Fibroblast of lung (primary cell): ENCODE measurements at regions not wholly inside any gene's neighbourhood (a gene's known extent, or its start where the extent isn't known, plus 50 kb on each side); places are given as distances from the start of the nearest gene placed in this dataset.

ENCODE experiments used
- DNase-seq, 2 donors: peaks; one replicate each; pipeline versions ENCODE4 v3.0.0 to v3.0.0-alpha.2; 2010; ENCODE audit warnings: low read depth in 2 of 2
- H2AFZ ChIP-seq: 2 replicates; pipeline ENCODE4 v1.5.1; 2012; ENCODE audit warnings: low read length, control low read depth, inconsistent platforms
- H3K27ac ChIP-seq: 2 replicates; pipeline ENCODE4 v1.5.1; 2011; ENCODE audit warnings: low read length, control low read depth; ENCODE audit not compliant: insufficient read depth
- H3K27me3 ChIP-seq: 2 replicates; pipeline ENCODE4 v1.5.1; 2011; ENCODE audit warnings: mild to moderate bottlenecking, low read length; ENCODE audit not compliant: control insufficient read depth, insufficient read depth
- H3K36me3 ChIP-seq: 2 replicates; pipeline ENCODE4 v1.5.1; 2011; ENCODE audit warnings: low read length; ENCODE audit not compliant: control insufficient read depth, insufficient read depth
- H3K4me1 ChIP-seq: 2 replicates; pipeline ENCODE4 v1.5.1; 2011; ENCODE audit warnings: low read length; ENCODE audit not compliant: control insufficient read depth, insufficient read depth; ENCODE audit errors: extremely low read depth
- H3K4me2 ChIP-seq: 2 replicates; pipeline ENCODE4 v1.5.1; 2011; ENCODE audit warnings: low read length, control low read depth; ENCODE audit not compliant: insufficient read depth; ENCODE audit errors: extremely low read depth
- H3K4me3 ChIP-seq, 4 experiments: fragments of 200-600 bp in 1 of 4; sonication (generic) in 1 of 4; replicated peaks in 1 of 4; 2 replicates each; pipeline ENCODE4 v1.5.1; 2011 to 2016; ENCODE audit warnings: low read length in 4 of 4, low read depth in 3 of 4, mild to moderate bottlenecking in 3 of 4, control low read depth in 2 of 4, inconsistent platforms in 1 of 4, mixed read lengths in 1 of 4; ENCODE audit not compliant: insufficient read depth in 1 of 4; ENCODE audit errors: control extremely low read depth in 1 of 4
- H3K79me2 ChIP-seq: 2 replicates; pipeline ENCODE4 v1.5.1; 2012; ENCODE audit warnings: mild to moderate bottlenecking, low read length, inconsistent platforms; ENCODE audit not compliant: control insufficient read depth, insufficient read depth
- H3K9ac ChIP-seq: 2 replicates; pipeline ENCODE4 v1.5.1; 2011; ENCODE audit warnings: mild to moderate bottlenecking, low read length, control low read depth; ENCODE audit not compliant: insufficient read depth
- H3K9me3 ChIP-seq: 2 replicates; pipeline ENCODE4 v1.5.1; 2012; ENCODE audit warnings: low read depth, low read length; ENCODE audit not compliant: control insufficient read depth, insufficient read depth
- H4K20me1 ChIP-seq: 2 replicates; pipeline ENCODE4 v1.5.1; 2011; ENCODE audit warnings: low read length; ENCODE audit not compliant: control insufficient read depth, insufficient read depth; ENCODE audit errors: extremely low read depth
- EZH2 ChIP-seq: IDR thresholded peaks from 2 replicates; pipeline ENCODE4 v1.5.1; 2012; ENCODE audit warnings: low read length, control low read depth, mild to moderate bottlenecking; ENCODE audit errors: missing control alignments
- TF ChIP-seq, protein P1 (sequence below), 2 donors: IDR thresholded peaks in 1 of 2; conservative IDR thresholded peaks in 1 of 2; 1 replicate in 1 of 2; 2 replicates in 1 of 2; pipeline ENCODE4 v1.5.1; 2011 to 2012; ENCODE audit warnings: low read length in 2 of 2, control low read depth in 1 of 2, inconsistent platforms in 1 of 2, low read depth in 1 of 2, mild to moderate bottlenecking in 1 of 2

DNA sequence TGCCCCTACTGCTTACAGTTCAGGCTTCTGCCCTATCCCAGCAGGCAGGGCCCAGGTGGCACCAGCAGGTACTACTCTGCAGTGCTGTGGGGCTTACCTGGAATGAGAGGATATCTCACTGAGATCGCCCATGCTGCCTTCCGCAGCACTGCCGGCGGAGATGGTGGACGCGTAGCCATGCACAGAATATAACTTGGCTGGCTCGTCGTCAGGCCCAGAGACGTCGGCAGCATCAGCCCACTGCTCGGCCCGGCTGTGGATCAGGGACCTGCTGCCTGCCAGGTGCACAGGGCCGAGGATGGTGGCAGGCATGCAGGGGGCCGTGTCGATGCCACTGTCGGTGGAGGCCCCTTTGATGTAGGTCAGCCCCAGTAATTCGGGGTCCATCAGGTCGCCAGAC is 190.9 kb downstream of the SIPA1L2 start:
- Histone ChIP-seq H3K27me3 (no peaks in the 10 kb centered on the region), H3K9me3 (no peaks in the 10 kb centered on the region), H4K20me1 (no peaks in the 10 kb centered on the region), H3K27ac (no peak overlapping the region), H3K9ac (no peak overlapping the region), H3K36me3 (no peaks in the 10 kb centered on the region), H2AFZ (no peak overlapping the region), H3K4me2 (no peak overlapping the region), H3K79me2 (no peaks in the 10 kb centered on the region), H3K4me3 (no peak overlapping the region), H3K4me1 (no peaks in the 10 kb centered on the region)
- TF ChIP-seq, protein P1, sequence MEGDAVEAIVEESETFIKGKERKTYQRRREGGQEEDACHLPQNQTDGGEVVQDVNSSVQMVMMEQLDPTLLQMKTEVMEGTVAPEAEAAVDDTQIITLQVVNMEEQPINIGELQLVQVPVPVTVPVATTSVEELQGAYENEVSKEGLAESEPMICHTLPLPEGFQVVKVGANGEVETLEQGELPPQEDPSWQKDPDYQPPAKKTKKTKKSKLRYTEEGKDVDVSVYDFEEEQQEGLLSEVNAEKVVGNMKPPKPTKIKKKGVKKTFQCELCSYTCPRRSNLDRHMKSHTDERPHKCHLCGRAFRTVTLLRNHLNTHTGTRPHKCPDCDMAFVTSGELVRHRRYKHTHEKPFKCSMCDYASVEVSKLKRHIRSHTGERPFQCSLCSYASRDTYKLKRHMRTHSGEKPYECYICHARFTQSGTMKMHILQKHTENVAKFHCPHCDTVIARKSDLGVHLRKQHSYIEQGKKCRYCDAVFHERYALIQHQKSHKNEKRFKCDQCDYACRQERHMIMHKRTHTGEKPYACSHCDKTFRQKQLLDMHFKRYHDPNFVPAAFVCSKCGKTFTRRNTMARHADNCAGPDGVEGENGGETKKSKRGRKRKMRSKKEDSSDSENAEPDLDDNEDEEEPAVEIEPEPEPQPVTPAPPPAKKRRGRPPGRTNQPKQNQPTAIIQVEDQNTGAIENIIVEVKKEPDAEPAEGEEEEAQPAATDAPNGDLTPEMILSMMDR (conservative IDR thresholded peaks at IDR 0.05 in 1 of 2, IDR thresholded peaks at IDR 0.05 in 1 of 2; ENCODE audit: low read depth in 1 of 2, low read length in 2 of 2), result no peak
- no peak for TF ChIP-seq EZH2
- DNase-seq, result no peak

DNA sequence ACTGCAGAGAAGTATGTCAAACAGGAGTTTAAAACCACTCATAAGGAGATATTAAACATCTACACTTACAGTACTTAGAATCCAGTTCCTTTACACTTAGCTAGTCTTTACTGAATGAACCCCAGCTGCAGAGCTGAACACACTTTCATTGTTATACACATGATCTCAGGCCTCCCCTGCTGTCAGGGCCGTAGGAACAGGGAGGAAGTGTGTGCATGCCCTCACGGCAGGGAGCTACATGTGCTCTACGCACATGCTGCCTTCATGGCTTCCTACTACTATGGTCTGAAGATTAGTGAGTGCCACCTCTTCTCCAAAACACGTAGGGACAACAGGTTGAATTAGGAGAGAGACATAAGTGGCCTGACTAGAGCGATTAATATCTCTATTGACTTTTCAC is 191.5 kb downstream of the SIPA1L2 start:
- Histone ChIP-seq H3K27me3 (no peaks in the 10 kb centered on the region), H3K9me3 (no peaks in the 10 kb centered on the region), H4K20me1 (no peaks in the 10 kb centered on the region), H3K4me1 (no peaks in the 10 kb centered on the region), H3K36me3 (no peaks in the 10 kb centered on the region), H3K79me2 (no peaks in the 10 kb centered on the region), H3K4me2 (no peak overlapping the region), H3K27ac (no peak overlapping the region), H2AFZ (no peak overlapping the region), H3K4me3 (no peak overlapping the region), H3K9ac (no peak overlapping the region)
- DNase-seq, result no peak
- TF ChIP-seq, protein P1 (conservative IDR thresholded peaks at IDR 0.05 in 1 of 2, IDR thresholded peaks at IDR 0.05 in 1 of 2; ENCODE audit: low read depth in 1 of 2, low read length in 2 of 2), result no peak
- TF ChIP-seq EZH2, result no peak

DNA sequence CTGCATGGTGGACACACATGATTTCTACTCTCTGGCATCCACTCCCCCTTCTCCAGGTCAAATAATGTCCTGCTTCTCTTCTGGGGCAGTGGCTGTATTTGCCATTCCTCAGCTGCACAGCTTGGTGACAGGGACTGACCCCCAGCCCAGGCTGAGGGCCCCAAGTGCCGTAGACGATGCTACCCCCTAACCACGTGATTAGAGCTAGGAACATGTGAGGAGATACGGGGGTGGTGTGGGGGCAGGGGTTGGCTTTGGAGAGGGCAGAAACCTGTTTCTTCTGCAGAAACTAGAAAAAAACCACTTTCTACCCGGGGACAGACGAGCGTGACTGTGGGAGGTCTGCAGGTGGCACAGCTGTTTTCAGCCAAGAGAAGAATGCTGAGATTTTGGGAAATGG is 192.4 kb downstream of the SIPA1L2 start:
- Histone ChIP-seq H4K20me1 (no peaks in the 10 kb centered on the region), H3K36me3 (no peaks in the 10 kb centered on the region), H3K4me2 (no peak overlapping the region), H3K4me3 (no peak overlapping the region), H3K27ac (no peak overlapping the region), H2AFZ (no peak overlapping the region), H3K9me3 (no peaks in the 10 kb centered on the region), H3K27me3 (no peaks in the 10 kb centered on the region), H3K9ac (no peak overlapping the region), H3K79me2 (no peaks in the 10 kb centered on the region), H3K4me1 (no peaks in the 10 kb centered on the region)
- no peak for DNase-seq
- TF ChIP-seq EZH2, result no peak
- TF ChIP-seq, protein P1 (conservative IDR thresholded peaks at IDR 0.05 in 1 of 2, IDR thresholded peaks at IDR 0.05 in 1 of 2; ENCODE audit: low read depth in 1 of 2, low read length in 2 of 2), result no peak
